Activated CD4-positive, alpha-beta T cell treated with anti-CD3 and anti-CD28 coated beads, Interleukin-2, amount 50 U/mL, for 16 hours (primary cell): ENCODE measurements at regions not wholly inside any gene's neighbourhood (a gene's known extent, or its start where the extent isn't known, plus 50 kb on each side); places are given as distances from the start of the nearest gene placed in this dataset.

ENCODE experiments used
- DNase-seq: peaks from one replicate; pipeline ENCODE4 v3.0.0-alpha.2; 2020

DNA sequence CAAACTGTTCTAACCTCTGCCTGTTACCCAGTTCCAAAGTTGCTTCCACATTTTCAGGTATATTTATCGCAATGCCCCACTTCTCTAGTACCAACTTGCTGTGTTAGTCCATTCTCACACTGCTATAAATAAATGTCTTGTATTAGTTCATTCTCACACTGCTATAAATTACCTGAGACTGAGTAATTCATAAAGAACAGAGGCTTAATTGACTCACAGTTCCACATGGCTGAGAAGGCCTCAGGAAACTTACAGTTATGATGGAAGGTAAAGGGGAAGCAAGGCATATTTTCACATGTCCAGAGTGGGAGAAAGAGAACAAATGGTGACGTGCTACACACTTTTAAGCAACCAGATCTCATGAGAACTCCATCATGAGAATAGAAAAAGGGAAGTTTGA is 130.4 kb upstream of the C11orf87 start:
- no peak for DNase-seq

DNA sequence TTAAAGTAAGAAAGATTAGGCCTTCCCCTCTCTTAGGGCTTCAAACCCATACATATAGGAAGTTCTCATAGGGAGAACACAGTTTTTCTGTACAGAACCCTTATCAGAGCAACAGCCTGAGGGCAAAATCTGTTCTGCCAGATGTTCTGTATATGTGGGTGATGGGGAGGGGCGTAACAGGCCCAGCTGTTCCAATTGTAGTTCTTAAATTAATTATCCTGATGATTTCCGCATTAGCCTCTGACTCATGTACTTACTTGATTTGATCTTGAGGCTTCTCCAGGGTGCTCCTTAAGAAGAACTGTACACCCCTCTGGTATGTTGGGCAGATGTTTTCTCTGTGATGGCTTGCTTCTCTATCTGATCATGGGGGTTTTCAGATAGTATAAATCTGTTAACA is 123.1 kb upstream of the C11orf87 start:
- no peak for DNase-seq

DNA sequence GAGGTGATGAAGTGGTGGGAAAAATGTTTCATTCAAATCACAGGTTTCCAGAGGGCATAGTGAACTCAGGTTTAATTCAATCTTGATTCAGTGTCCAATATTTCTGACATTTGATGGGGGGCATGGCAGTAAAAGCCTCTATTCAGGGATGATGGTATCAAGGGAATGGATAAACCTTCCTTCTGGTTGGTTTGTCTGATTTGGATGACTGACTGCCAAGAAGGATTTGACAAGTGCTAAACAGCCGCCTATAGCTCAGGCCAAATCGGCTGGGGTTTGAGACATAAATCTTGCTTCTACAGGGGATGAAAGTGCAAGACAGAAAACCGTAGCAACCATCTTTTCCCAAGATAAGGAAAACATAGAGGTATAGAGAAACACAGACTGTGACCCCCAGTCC is 121.8 kb upstream of the C11orf87 start:
- DNase-seq = no peak

DNA sequence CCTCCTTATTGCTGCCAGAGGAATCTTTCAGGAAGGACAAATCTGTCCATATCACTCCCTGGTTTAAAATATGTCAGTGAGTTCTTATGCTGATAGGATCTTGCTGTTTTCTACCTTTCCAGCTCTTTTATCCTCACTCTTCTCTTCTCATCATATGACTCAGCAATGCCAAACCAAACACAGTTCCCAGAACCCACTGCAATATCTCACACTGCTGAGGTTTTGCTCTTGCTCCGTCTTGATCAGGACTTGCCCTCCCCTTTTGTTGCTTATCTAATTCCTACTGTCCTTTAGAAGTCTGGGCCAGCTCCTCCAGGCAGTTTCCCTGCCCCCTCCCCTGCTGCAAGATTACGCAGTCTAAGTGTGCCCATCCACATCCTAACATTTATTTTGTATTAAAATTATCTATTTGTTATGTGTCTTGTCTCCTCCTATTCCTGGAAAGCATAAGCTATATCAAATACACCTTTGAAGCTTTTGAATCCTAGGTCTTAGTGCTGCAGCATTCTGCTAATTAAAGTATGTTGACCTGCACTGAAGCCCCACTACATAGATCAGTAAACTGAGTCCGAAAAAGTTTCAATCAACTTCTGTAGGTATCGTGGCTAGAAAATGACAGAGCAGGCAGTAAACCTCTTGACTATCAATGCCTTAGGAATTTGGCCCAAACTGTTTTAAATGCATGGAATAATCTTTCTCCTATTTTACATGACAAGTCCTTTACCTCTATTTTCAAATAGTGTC is 119.2 kb upstream of the C11orf87 start:
- DNase-seq = no peak

DNA sequence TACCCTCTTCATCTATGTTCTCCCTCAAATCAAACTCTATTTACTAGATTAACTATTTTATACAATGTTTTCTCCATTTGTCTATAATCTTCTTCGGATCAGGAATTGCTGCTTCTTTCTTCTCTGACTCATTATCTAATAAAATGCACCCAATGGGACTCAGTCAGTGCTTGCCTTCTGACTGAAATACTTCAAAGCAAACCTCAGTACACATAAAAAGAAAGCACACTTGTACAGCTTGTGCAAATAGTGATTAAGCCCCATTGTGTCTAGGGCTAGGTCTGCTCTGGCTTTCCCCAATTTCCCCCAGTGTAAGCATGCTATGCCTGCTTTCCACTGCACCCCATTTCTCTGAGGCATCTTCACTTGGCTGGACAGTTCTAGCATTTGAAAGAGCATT is 118.6 kb upstream of the C11orf87 start:
- DNase-seq = no peak

DNA sequence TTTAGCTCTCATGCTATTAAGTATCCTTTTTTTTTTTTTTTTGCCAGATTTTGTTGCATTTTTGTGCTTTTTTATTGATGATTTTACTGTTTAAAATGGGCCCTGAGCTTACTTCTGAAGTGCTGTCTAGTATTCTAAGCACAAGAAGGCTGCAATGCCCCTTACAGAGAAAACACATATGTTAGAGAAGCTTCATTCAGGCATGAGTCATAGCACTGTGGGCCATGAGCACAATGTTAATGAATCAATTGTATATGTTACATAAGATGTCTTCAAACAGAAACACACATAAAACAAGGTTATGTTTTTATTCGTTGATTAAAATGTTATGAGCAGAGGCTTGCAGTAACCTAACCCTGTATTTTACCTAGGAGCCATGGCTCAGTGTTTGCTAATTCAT is 117.8 kb upstream of the C11orf87 start:
- DNase-seq = no peak

DNA sequence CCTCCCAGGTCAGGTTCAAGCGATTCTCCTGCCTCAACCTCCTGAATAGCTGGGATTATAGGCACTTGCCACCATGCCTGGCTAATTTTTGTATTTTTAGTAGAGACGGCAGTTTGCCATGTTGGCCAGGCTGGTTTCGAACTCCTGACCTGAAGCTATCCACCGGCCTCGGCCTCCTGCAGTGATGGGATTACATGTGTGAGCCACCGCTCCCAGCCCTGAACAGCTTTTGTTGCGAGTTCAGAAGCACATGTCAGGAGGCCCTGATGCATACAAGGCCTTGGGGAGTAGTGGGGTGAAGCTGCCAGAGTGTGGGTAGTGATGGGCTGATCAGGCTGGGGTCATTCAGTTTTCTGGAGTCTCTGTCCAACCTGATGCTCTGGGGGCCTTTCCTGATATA is 117.0 kb upstream of the C11orf87 start:
- DNase-seq = no peak

DNA sequence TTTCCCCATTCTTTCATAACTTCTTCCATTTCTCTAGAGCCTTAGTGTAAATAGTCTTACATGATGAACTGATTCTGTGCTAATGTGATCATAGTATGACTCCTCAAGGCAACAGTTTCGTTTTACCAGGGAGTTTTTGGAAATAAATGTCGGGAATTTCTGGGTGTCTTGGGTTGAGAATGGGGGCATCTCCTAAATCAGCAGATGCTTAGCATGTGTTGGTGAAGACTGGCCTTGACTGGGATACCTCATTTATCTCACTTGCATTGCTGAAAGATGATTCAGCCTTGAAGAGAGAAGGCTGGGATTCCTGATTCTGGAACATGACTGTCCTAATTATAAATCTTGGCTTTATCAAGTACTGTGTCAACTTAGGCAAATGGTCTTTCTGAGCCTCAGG is 115.7 kb upstream of the C11orf87 start:
- DNase-seq = no peak

DNA sequence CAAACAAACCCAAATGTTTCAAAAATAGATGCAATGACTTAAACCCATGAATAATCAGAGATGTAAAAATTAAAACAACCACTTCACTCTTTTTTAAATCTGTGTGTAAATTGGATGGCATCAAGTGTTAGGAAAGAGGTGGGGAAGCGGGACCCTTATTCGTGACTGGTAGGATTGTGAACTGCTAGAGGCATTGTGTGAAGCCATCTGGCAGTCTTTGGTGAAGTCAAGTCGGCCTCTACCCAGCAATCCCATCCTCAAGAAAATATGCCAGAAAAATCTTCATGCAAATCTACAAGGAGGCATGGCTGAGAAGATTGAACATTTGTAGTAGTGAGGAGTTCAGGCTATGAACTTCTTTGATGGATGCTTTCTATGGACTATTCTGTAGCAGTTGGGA is 114.6 kb upstream of the C11orf87 start:
- no peak for DNase-seq

DNA sequence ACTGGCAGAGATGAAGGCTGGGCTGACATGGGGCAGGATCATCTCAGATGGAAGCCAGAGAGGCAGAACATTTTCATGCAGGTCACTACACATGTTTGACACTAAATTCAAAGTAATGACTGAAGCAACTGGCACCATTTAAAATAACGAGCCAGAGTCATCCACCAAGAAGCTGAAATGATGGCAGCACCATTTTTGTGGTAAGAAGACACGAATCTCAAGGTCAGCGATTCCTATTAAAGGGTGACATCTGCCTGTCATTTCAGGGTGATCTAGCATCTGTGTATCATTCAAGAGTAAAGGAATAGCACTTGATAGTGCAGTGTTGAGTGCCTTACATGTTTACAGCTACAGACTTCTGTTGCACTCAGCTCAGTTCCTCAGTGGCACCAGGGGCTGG is 113.4 kb upstream of the C11orf87 start:
- DNase-seq = no peak

DNA sequence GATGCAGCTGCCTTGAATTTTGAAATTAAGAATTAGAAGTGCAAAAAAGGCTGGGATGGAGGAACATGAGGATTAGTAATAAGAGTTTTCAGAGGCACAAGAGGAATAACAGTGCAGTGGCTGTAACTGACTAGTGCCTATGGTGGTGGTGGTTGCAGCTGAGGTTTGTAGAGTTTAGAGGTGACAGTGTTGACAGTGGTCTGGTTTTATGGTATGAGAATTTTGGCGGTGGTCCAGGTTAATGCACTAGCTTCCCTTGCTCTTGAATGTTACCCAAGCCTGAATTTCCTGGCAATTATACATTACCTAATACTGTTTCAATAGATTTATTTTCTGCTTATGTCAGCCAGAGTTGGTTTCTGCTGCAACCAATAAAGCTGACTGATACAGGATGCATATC is 112.8 kb upstream of the C11orf87 start:
- no peak for DNase-seq

DNA sequence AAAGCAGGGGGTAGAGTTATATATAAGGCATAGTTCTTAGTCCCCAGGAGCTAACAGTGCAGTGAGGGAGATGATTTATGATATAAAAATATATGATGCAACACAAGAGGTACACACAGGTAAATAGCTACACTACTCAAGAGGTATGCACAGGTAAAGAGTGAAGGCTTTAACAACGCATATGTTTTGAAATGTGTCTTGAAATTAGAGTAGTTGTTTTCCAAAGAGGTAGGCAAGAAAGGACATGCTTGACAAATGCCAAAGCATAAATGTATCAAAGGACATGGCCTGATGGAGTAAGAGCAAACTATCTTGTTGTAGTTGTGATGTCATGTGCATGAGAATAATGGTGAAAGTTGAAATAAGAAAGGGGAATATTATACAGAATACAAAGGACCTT is 104.3 kb upstream of the C11orf87 start:
- no peak for DNase-seq

DNA sequence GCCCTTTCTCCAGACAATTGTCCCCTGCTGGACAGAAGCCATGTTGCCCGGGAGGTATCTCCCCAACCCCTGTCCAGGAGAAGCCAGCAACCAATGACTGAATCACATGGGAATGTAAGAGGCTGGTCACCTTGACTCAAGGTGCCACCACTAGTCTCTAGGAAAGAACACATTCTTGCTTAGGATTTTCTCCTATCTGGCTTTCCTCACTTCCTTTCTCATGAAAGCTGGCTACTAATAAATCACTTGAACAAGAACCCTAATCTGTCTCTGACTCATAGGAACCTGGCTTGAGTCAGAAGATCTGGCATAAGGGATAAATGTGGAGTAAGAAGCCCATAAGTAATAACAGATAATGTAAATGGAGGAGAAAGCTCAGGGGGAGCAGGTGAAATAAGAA is 101.4 kb upstream of the C11orf87 start:
- no peak for DNase-seq

DNA sequence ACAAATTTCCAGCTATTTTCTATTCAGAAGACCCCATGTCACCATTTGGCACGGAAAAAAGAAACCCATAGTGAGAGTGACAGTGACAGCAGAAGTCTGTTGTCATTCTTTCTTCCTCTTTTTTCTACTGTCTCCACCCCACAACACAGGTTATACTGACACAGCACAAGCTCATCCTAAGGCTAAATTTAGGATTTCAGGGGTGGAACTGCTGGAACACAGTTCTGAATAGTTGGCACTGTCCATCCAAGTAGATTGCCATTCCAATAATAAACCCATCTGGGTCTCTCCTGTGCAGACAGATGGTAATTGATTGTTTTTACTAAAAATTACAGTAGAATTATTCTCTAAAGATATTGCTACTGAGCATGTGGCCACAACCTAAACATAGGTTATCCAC is 95.2 kb upstream of the C11orf87 start:
- DNase-seq = no peak

DNA sequence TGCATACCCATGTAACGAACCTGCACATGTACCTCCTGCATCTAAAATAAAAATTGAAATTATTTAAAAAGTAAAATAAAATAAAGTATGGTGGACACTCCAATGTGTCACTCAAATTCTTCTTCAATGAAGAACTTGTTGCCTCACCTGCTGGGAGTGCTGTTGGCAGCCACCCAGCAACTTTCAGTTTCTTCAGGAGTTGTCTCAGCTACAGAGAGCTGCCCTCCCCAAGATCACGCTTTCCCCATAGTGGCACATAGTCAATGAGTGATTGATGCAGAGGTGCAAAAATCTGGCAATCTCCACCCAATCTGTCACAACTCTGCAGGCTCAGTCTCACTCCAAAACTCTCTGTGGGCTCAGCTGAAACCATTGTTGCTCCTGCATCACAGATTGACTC is 92.3 kb upstream of the C11orf87 start:
- DNase-seq = no peak

DNA sequence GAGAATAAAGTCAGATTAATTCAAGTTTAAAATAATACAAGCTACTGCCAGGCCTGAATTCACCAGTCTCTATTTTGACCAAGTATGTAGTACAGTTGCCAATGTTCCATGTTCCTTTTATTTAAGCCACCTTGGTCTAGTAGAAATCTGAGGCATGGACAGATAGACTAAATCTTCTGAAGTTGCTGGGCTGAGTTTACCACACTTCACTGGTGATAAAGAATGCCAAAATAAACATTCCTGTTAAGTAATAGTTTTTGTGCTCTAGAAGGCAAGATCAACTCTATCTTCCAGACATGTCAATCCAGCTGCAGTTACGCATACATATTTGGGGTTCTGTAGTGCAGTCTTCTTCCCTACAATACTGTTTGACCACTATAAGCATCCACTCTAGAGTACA is 83.9 kb upstream of the C11orf87 start:
- DNase-seq = no peak

DNA sequence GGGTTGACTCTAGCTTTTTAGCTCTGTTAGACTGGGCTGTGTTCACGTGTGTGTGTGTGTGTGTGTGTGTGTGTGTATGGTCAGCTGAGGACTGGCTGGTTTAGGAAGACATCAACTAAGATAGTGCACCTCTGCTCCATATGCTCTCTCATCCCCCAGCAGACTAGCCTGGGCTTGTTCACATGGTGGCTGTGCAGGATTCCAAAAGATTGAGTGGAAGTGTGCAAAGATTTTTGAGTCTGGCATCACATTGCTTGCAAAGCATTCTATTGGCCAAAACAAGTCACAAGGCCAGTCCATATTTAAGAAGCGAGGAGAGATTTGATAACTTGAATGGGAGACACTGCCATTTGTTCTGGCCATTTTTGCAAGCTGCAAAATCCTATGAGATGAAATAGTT is 79.7 kb upstream of the C11orf87 start:
- DNase-seq = no peak

DNA sequence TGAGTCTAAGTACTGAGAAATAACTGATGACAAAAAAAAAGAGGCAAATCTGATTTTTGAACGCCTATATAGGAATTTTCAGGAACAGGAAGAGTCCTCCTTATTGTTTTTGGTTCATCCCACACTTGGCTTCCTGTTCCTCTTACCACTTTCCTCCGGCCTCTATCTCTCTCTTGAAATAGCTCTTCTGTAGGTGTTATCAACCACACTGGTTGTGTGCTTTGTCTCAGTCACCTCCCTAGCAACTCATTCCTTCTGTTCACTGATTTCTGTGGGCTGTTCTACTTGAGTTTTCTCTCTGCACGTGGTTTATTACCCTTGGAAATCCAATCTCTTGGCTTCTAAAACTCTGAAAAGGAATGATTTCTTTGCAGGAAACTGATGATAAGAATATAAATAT is 78.7 kb upstream of the C11orf87 start:
- no peak for DNase-seq

DNA sequence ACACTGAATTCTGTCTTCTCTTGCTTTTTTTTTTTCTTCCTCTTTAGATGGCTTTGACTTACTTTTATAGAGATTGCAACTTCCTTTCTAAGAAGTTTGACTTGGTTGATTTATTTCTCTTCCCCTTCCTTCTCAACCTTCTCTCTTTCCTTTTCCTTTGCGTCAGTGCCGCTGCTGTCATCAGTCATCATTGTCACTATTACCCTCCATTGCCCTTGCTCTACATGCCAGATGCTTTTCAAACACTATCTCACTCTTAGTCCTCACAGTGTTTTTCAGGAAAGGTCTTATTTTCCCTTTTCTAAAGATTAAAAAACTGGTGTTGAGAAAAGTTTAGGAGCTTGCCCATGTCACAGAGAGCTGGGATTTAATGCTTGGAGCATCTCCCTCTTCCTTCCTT is 74.7 kb upstream of the C11orf87 start:
- no peak for DNase-seq

DNA sequence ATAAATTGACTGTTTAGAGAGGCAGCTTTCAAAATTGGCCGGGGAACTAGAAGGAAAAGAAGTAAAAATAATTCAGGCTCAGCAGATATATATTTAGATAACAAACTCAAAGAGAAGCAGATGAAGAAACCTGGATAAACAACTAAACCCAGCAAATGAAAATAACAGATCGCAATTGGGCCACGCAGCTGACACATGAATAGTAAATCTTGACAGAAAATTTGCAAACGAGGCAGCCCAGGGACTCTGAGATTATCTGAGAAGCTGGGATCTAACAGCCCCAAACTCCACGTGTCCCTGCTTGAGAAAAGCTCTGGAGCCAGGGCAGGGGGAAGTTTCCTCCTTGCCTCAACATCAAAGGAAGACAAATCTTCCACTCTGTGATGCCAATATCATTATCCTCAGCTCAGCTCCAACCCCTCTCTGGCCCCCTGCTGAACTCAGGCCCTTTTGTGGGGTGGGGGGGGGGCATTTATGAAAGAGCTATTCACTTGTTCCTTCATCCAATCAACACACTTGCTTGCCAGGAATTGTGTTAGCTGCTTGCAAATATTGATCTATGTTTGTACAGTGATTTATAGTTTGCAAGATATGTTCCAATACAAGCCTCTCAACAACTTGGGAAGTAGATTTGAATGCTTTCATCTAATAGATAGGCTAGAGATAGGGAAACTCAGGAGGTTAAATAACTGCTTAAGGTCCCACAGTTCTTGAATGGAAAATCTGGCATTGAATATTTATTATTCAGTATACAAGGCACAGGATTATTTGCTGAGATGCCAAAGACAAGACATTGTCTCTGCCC is 72.5 kb upstream of the C11orf87 start:
- no peak for DNase-seq

DNA sequence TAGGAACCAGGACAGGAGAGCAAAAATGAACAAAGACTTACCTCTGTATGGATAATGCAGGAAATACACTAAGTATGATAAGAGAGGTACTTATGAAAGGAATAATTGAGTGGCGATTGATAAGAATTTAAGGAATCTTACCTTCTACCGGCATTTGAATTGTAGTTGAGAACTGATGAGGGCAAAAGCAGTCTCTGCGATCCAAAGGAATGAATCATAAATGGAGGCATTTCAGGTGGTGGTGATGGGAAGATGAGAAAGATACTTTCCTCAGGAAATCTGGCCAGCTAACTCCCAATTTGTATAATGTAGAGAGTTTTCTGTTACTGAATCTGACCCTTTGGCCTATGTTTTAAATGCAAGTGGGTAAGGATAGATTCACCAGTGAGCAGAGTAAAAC is 71.9 kb upstream of the C11orf87 start:
- no peak for DNase-seq

DNA sequence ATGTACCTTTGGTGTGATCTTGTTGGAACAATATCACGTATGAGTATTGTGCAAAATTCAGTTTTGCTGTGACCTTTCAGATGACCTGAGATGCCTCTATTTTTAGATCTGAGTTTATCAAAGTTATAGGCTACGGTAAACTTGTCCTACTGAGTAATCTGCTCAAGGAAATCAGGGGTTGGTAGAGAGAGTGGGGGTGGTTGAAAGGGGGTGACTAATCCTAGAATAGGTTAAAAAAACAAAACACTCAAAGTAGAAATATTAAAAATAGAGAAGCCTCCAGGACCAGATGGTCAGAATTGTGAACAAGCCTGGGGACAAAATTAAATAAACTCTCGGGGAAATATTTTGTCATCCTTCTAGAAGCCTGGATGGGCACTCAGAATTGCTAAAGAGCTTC is 59.9 kb upstream of the C11orf87 start:
- no peak for DNase-seq

DNA sequence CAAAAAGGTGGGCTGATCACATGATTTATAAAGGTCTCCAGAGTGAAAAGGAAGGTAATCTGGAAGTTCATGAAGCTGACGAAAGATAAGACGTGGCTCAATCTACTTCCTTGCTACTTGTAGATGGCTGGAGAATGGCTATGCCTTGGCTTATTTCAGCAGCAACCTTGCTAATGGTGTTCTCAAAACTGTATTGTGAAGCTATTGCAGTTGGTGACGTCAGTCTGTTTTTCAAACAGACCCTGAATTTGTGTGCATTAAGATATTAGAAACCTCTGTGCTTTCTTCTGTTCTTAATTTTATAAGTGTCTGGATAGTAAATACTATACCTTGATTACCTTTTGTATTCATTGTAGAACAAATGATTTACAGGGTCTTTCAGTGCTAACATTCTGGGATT is 58.3 kb upstream of the C11orf87 start:
- no peak for DNase-seq

DNA sequence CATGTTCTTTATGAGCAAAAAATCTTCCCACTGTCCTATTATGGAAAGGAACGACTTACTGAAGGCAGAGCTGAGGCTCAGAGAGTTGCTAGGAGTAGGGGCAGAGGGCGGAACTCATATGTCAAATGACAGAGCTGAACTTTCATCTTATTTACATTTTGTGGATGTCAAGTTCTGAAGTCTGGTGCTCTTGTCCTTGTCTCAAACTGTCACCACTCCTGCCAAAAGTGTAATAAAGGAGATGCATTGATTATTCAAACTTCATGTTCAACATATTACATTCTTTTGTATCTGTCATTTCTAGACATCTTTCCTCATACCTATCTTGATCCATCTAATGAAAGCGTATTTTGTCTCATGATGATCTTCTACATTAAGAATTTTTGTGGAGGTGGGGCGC is 57.1 kb upstream of the C11orf87 start:
- DNase-seq = no peak
